ENCODE measurements at regions not wholly inside any gene's neighbourhood (a gene's known extent, or its start where the extent isn't known, plus 50 kb on each side); places are given as distances from the start of the nearest gene placed in this dataset.

DNA sequence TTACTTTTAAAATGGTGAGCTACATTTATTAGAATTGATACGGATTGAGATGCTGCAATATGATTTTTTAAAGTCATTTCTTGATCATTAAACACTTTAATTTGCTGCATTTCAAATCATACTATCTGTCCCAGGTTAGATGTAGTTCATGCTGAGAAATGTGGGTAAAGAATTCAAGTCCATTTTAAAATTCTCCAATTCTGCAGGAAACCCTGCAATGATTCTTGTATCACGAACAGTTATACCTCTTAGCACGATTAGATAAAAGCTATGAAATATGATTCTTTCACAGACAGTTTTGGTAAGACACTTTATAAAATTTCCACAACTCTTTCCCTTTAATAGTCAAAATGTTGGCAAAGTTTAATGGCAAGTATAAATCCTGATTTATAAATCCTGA is 693.4 kb downstream of the ADGRL2 start:
- peaks cover 6 to 28% of the 10 kb centered on the region in 2 donors for H3K9me3 ChIP-seq (ENCODE audit: control insufficient read depth in 1 of 2, low read length in 2 of 2)
- H3K27ac ChIP-seq (ENCODE audit: low read length): no peak overlapping the region
- H3K36me3 ChIP-seq (ENCODE audit: control insufficient read depth in 1 of 2, insufficient read depth in 2 of 2, low read length in 2 of 2): no peaks in the 10 kb centered on the region
- H3K4me3 ChIP-seq (ENCODE audit: low read depth in 1 of 2, low read length in 2 of 2): no peak overlapping the region
- H3K27me3 ChIP-seq (ENCODE audit: low read depth, low read length): no peaks in the 10 kb centered on the region
- H3K4me1 ChIP-seq (ENCODE audit: control insufficient read depth in 1 of 2, insufficient read depth in 2 of 2, low read length in 2 of 2): no peaks in the 10 kb centered on the region

DNA sequence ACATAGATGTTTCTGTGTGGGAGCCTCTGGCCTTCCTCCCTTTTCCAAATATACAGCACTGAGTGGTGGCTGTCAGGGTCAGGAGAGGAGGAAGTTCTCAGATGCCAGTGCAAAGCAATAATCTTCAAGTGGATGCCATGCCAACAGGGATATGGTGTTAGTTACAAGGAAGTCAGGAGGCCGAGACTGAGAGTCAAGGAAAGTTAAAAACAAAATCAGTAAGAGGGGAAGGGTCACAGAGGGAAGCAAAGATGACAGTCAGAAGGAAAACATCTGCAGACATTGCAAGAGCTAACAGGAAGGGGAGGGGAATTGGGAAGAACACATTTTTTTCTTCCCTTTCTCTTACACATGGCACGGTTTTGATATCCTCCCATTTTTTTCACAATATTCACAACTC is 691.4 kb downstream of the ADGRL2 start:
- no peak overlapping the region for H3K4me3 ChIP-seq (ENCODE audit: low read depth in 1 of 2, low read length in 2 of 2)
- no peaks in the 10 kb centered on the region for H3K27me3 ChIP-seq (ENCODE audit: low read depth, low read length)
- peaks cover 6 to 27% of the 10 kb centered on the region in 2 donors for H3K9me3 ChIP-seq (ENCODE audit: control insufficient read depth in 1 of 2, low read length in 2 of 2)
- H3K36me3 ChIP-seq (ENCODE audit: control insufficient read depth in 1 of 2, insufficient read depth in 2 of 2, low read length in 2 of 2): no peaks in the 10 kb centered on the region
- H3K4me1 ChIP-seq (ENCODE audit: control insufficient read depth in 1 of 2, insufficient read depth in 2 of 2, low read length in 2 of 2): no peaks in the 10 kb centered on the region
- peak overlapping the region; percentile 44 for H3K27ac ChIP-seq (ENCODE audit: low read length)

DNA sequence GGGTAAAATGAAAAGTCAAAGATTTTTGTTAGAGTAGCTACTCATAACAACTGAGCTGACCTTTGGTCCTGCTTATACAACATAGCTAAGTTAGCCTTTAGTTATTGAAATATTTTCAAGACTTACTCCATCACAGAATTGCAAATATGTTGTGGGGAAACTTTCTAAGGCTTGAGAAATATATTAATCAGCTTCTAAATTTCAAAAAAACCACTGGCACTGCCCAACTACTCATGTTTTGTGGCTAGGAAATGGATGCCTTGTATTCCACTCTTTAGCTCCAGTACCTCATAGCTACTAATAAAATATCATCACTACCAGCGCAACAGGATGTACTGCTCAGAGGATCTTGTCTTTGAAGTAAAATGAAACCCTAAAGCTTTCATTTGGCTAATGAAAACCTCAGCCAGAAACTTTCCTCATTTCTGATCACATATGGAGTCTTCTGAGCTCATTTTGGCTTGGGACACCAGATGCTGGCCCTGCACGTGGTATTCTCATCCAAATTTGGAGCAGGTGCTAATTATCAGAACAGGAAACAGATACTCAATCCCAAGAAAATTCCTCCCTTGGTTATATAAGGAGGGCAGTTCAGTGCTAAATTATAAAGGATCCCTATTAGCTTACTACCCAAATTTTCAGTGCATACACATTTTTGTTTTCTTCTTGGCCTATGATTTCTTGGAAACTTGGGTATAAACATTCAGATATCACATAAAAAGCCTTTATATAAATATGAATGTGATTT is 690.7 kb downstream of the ADGRL2 start:
- Histone ChIP-seq H3K4me1 (ENCODE audit: control insufficient read depth in 1 of 2, insufficient read depth in 2 of 2, low read length in 2 of 2) (no peaks in the 10 kb centered on the region), H3K9me3 (ENCODE audit: control insufficient read depth in 1 of 2, low read length in 2 of 2) (peaks cover 6 to 20% of the 10 kb centered on the region in 2 donors), H3K27ac (ENCODE audit: low read length) (peak overlapping the region; percentile 44), H3K36me3 (ENCODE audit: control insufficient read depth in 1 of 2, insufficient read depth in 2 of 2, low read length in 2 of 2) (no peaks in the 10 kb centered on the region), H3K4me3 (ENCODE audit: low read depth in 1 of 2, low read length in 2 of 2) (no peak overlapping the region), H3K27me3 (ENCODE audit: low read depth, low read length) (no peaks in the 10 kb centered on the region)

DNA sequence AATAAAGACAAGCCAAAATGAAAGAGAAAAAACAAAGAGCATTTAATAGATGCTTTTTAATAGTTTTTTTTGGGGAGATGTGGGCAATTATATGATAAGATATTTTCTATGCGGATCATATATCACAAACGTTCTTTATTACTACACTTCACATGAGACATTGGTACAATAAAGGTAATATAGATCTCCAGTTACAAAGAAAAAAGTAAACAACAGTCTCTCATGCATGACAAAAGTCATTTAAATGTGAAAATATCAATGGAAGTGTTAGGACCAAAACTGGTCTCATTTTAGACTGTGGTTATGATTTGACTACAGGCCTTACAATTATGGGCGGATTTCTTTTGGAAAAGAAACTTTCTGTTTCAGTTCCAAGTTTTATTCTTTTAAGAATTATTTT is 687.0 kb downstream of the ADGRL2 start:
- peaks cover 0 to 7% of the 10 kb centered on the region in 2 donors for H3K4me1 ChIP-seq (ENCODE audit: control insufficient read depth in 1 of 2, insufficient read depth in 2 of 2, low read length in 2 of 2)

DNA sequence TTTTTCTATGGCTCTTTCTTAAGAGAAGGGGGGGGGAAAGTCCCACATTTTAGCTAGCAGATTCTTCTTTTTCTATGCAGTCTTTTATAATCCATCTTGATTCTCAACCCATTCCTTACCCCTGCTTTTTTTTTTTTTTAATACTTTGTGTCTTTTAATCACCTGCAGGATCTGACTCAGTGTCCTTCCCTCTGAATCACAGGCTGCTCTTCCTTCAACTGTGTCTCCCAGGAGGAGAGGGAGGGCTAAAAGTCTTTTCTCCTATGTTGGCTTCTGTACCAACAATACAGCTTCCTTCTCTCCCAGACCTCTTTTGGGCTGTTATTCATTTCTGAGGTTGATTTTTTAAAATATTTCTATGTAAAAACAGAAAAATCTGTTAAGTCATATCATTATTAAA is 686.2 kb downstream of the ADGRL2 start:
- Histone ChIP-seq H3K4me1 (ENCODE audit: control insufficient read depth in 1 of 2, insufficient read depth in 2 of 2, low read length in 2 of 2) (peaks cover 0 to 7% of the 10 kb centered on the region in 2 donors), H3K27ac (ENCODE audit: low read length) (no peak overlapping the region), H3K9me3 (ENCODE audit: control insufficient read depth in 1 of 2, low read length in 2 of 2) (no peaks in the 10 kb centered on the region), H3K36me3 (ENCODE audit: control insufficient read depth in 1 of 2, insufficient read depth in 2 of 2, low read length in 2 of 2) (no peaks in the 10 kb centered on the region), H3K4me3 (ENCODE audit: low read depth in 1 of 2, low read length in 2 of 2) (no peak overlapping the region), H3K27me3 (ENCODE audit: low read depth, low read length) (no peaks in the 10 kb centered on the region)

More for the DNA sequence above, 687.0 kb downstream of the ADGRL2 start:
- H3K36me3 ChIP-seq (ENCODE audit: control insufficient read depth in 1 of 2, insufficient read depth in 2 of 2, low read length in 2 of 2): no peaks in the 10 kb centered on the region
- H3K4me3 ChIP-seq (ENCODE audit: low read depth in 1 of 2, low read length in 2 of 2): no peak overlapping the region
- no peaks in the 10 kb centered on the region for H3K27me3 ChIP-seq (ENCODE audit: low read depth, low read length)
- no peaks in the 10 kb centered on the region for H3K9me3 ChIP-seq (ENCODE audit: control insufficient read depth in 1 of 2, low read length in 2 of 2)
- H3K27ac ChIP-seq (ENCODE audit: low read length): no peak overlapping the region

DNA sequence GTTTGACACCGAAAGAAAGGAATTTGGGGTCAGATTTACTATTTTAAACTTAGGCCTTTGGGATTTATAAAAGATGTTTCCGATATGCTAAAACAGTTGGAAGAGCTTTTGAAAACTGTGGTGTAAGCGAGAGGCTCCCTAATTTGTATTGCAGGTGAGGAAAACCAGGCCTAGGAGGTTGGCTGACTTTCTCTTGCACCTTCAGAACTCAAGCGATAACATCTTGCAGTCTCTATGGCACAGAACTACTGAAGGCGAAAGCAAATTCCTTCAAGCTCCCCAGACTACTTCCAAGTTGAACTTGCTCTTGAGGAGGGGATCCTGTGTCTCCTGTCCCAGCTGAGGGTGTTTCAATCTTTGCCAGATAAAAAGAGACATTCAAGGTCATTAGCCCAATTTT is 685.7 kb downstream of the ADGRL2 start:
- Histone ChIP-seq H3K27ac (ENCODE audit: low read length) (no peak overlapping the region), H3K4me1 (ENCODE audit: control insufficient read depth in 1 of 2, insufficient read depth in 2 of 2, low read length in 2 of 2) (peaks cover 0 to 7% of the 10 kb centered on the region in 2 donors), H3K36me3 (ENCODE audit: control insufficient read depth in 1 of 2, insufficient read depth in 2 of 2, low read length in 2 of 2) (no peaks in the 10 kb centered on the region), H3K4me3 (ENCODE audit: low read depth in 1 of 2, low read length in 2 of 2) (no peak overlapping the region), H3K27me3 (ENCODE audit: low read depth, low read length) (no peaks in the 10 kb centered on the region), H3K9me3 (ENCODE audit: control insufficient read depth in 1 of 2, low read length in 2 of 2) (no peaks in the 10 kb centered on the region)

DNA sequence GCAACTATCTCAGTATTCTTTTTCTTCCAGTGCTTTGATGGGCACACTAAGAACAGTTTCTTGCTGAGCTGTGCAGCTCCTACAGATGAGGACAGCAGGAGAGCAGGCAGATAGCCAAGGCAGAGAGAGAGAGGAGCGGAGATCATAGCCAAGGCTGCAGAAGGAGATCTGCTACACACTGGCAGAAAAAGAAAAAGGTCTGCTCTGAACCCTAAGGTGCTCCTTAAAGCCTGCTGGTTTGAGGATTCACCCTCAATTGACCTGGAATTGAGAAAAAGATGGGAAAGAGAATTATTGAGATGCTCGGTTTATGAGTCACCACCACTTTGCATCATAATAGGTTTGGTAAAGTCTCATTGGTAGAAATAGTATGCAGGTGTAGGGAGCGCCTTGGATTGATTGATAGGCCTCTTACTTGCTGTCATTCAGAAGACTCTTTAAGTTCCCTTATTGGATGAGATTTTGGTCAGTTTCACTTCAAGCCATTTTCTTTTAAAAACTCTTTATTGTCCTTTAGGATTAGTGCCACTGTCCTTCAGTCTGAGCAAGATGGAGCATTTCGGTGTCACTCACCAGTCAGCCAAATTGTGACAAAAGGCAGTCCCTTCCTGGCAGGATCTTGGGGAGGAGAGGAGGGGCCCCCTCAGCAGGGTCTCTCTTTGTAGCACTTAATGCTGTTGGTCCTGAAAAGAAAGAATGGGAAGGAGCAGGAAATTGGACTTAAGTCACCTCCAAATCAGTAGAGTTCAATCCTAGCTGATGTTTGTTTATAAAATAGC is 685.0 kb downstream of the ADGRL2 start:
- Histone ChIP-seq H3K27ac (ENCODE audit: low read length) (no peak overlapping the region), H3K36me3 (ENCODE audit: control insufficient read depth in 1 of 2, insufficient read depth in 2 of 2, low read length in 2 of 2) (no peaks in the 10 kb centered on the region), H3K4me3 (ENCODE audit: low read depth in 1 of 2, low read length in 2 of 2) (no peak overlapping the region), H3K9me3 (ENCODE audit: control insufficient read depth in 1 of 2, low read length in 2 of 2) (no peaks in the 10 kb centered on the region), H3K4me1 (ENCODE audit: control insufficient read depth in 1 of 2, insufficient read depth in 2 of 2, low read length in 2 of 2) (peaks cover 0 to 7% of the 10 kb centered on the region in 2 donors), H3K27me3 (ENCODE audit: low read depth, low read length) (no peaks in the 10 kb centered on the region)

DNA sequence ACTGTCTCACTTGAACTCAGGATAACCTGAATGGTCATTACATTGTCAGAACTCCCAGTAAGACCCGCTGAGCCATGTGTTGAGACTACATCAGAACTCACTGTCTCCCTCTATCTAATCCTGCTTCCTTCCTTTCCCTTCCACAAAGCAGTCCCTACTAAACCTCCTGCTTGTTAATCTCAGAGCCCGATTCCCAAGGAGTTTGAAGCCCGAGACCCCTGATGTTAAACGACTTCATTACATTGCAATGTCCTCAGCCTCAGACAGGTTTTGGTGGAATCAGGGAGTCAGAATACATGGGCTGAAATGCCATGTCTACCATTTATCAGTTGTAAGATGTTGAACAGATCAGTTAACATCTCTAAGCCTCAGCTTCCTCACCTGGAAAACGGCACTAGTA is 682.4 kb downstream of the ADGRL2 start:
- Histone ChIP-seq H3K4me3 (ENCODE audit: low read depth in 1 of 2, low read length in 2 of 2) (no peak overlapping the region), H3K4me1 (ENCODE audit: control insufficient read depth in 1 of 2, insufficient read depth in 2 of 2, low read length in 2 of 2) (peaks cover 0 to 7% of the 10 kb centered on the region in 2 donors), H3K36me3 (ENCODE audit: control insufficient read depth in 1 of 2, insufficient read depth in 2 of 2, low read length in 2 of 2) (no peaks in the 10 kb centered on the region), H3K9me3 (ENCODE audit: control insufficient read depth in 1 of 2, low read length in 2 of 2) (no peaks in the 10 kb centered on the region), H3K27me3 (ENCODE audit: low read depth, low read length) (no peaks in the 10 kb centered on the region), H3K27ac (ENCODE audit: low read length) (no peak overlapping the region)

DNA sequence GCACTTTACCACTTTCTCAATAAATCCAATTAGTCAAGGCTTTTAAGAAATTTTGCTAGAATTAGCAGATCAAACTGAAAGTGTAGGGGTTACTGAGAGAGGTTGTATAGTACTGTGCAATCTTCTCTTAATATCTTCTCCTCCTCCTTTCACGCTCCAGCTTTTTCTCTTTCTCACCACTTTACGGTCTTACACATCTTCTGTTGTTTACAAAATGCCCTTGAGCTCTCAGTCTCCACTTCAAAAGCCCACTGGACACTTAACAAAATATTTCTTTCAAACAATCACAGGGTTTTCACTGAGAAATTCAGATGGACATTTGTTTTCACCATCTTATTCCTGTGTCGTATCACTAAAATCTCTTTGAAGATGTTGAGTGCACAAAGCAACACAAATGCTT is 678.2 kb downstream of the ADGRL2 start:
- Histone ChIP-seq H3K4me3 (ENCODE audit: low read depth in 1 of 2, low read length in 2 of 2) (no peak overlapping the region), H3K9me3 (ENCODE audit: control insufficient read depth in 1 of 2, low read length in 2 of 2) (no peaks in the 10 kb centered on the region), H3K4me1 (ENCODE audit: control insufficient read depth in 1 of 2, insufficient read depth in 2 of 2, low read length in 2 of 2) (no peaks in the 10 kb centered on the region), H3K27ac (ENCODE audit: low read length) (no peak overlapping the region), H3K36me3 (ENCODE audit: control insufficient read depth in 1 of 2, insufficient read depth in 2 of 2, low read length in 2 of 2) (no peaks in the 10 kb centered on the region), H3K27me3 (ENCODE audit: low read depth, low read length) (no peaks in the 10 kb centered on the region)

DNA sequence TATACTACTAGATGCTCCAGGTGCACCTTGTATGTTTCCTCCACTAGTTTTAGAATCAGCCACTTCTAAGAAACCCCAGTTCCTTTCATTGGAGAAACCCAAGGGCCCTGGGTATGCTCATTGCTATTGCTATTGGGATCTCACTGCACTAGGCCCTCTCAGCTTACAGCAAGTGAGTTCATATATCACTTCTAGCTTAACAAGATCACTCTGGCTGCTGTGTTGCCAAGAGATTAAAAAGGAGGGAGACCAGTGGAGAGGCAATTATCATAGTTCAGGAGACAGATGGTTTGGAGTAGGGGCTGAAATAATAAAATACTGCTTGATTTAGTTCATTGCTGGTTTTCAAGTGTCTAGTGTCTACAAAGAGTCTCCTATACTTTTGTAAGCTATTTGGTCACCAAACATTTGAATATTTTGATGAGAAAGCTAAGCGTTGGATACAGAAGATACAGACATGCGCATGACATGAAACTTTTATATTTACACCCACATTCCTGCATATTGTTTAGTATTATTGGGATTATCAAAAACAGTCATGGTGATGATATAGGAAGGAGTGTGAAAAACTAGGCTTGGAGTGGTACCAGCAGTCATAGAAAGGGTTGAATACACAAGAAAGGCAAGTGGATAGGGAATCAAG is 671.9 kb downstream of the ADGRL2 start:
- no peaks in the 10 kb centered on the region for H3K36me3 ChIP-seq (ENCODE audit: control insufficient read depth in 1 of 2, insufficient read depth in 2 of 2, low read length in 2 of 2)
- H3K27ac ChIP-seq (ENCODE audit: low read length): no peak overlapping the region
- H3K27me3 ChIP-seq (ENCODE audit: low read depth, low read length): no peaks in the 10 kb centered on the region
- no peak overlapping the region for H3K4me3 ChIP-seq (ENCODE audit: low read depth in 1 of 2, low read length in 2 of 2)
- H3K4me1 ChIP-seq (ENCODE audit: control insufficient read depth in 1 of 2, insufficient read depth in 2 of 2, low read length in 2 of 2): no peaks in the 10 kb centered on the region
- no peaks in the 10 kb centered on the region for H3K9me3 ChIP-seq (ENCODE audit: control insufficient read depth in 1 of 2, low read length in 2 of 2)

DNA sequence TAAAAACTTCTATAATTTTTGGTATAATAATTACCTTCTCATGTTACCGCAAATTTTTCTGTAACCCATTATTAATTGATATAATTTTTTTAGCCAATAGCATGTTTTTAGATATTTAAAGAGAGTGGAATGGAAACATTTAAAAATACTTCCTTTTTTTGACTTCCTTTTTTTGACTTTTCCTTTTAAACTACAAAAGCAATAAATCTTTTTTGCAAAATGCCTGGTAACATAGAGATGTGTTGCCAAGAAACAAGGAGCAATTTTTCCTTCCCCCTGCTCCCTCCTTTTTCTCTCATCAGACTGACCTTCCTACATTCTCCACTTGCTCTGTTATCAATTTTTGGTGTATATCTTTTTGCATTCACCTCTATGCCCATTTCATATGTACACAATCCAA is 666.2 kb downstream of the ADGRL2 start:
- Histone ChIP-seq H3K27ac (ENCODE audit: low read length) (no peak overlapping the region), H3K36me3 (ENCODE audit: control insufficient read depth in 1 of 2, insufficient read depth in 2 of 2, low read length in 2 of 2) (no peaks in the 10 kb centered on the region), H3K4me3 (ENCODE audit: low read depth in 1 of 2, low read length in 2 of 2) (no peak overlapping the region), H3K4me1 (ENCODE audit: control insufficient read depth in 1 of 2, insufficient read depth in 2 of 2, low read length in 2 of 2) (peaks cover 0 to 4% of the 10 kb centered on the region in 2 donors), H3K9me3 (ENCODE audit: control insufficient read depth in 1 of 2, low read length in 2 of 2) (no peaks in the 10 kb centered on the region), H3K27me3 (ENCODE audit: low read depth, low read length) (no peaks in the 10 kb centered on the region)
